DMS 273 treated with DMSO at 0.1 percent for 48 hours (cell line): ENCODE measurements at regions not wholly inside any gene's neighbourhood (a gene's known extent, or its start where the extent isn't known, plus 50 kb on each side); places are given as distances from the start of the nearest gene placed in this dataset.

ENCODE experiments used
- DNase-seq: peaks from one replicate; lab custom pipeline; 2025; lab: John Stamatoyannopoulos, UW

- no peak for DNase-seq
These were observed 487.8 kb downstream of the ENC1 start for GRCh38 chr5:74152625-74153254.

DNA sequence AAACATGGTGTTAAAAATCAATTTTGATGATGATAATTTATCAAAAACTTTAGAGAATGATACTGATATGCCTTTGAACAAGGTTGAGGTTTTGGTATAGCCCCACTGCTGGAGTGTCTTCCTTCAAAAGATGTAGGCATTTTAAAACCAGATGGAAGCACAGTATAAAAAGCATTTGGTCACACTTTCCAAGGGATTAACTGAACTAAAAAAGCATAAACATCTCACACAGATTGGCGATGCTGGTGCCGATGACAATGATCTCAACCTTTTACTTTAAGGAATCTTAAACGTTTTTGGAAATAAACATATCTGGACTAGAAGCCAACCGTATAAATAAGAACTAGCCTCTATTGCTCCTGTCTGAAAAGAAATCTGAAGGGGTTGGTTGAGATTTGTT is 488.4 kb downstream of the ENC1 start:
- no peak for DNase-seq

DNA sequence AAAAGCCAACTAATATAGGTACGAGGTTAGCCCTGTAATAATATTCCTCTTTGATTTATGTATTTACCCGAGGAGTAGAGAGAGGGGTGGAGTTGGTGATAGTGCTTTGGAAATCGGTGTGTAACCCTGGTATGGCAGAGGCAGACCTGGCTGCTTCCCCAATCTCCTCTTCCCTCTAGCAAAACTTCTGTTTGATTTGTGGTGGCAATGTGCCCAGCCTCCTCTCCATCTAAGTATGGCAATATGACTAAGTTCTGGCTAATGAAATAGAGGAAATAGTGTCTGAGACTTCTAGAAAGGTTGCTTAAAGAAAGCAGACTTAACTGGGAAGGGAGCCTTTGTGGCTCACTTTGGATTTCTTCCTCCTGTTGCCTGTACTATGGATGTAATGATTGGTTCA is 491.1 kb downstream of the ENC1 start:
- no peak for DNase-seq

GRCh38 chr5:74148321-74148720 is 492.2 kb downstream of the ENC1 start:
- DNase-seq = no peak

DNA sequence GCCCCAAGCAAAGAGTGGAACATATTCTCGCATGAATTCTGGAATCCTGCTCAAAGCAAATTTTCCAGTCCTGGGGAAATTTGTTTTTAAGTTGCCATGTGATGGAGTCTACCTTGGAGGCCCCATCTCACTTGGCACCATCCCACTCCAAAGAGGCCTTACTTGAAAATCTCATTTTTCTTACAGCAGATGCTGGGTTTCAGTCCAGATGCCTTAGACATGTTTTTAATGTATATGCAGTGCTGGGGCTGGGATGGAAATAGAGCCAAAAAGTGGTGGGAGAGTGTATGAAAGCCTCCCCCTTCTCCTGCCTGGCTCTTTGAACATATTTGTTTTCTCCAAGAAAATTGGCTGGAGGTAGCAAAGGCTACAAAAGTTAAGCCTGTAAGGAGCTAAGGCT is 493.7 kb downstream of the ENC1 start:
- peak; percentile 39 for DNase-seq

- DNase-seq = no peak
These were observed 494.6 kb downstream of the ENC1 start for GRCh38 chr5:74145951-74146350.

DNA sequence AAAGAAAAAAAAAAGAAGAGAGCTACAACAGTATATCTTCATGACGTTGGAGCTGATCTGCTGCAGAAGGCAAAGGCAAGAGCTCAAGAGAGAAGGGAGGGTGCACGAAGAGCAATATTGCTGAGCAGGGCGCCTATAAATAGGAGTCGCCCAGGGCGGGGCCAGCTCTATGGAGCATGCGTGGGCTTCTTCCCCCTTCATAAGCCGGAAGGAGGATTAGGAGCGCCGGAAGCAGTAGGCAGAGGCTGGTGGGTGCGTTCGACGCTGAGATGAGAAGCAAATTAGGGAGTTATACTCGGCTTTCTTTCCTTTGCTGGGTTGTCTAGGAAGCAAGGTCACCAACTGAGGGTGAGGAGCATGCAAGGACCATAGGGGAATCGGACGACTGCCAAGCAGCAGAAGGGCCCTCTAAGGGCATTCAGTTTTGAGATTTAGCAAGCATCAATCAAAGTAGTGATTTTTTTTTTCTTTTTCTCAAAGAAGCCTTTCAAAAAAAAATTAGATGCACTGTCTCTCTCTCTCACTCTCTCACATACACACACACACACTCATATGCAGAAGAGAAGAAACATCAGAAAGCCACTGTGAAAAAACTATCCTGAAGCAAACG is 496.7 kb downstream of the ENC1 start:
- DNase-seq = no peak

GRCh38 chr5:74143151-74143550 is 497.4 kb downstream of the ENC1 start:
- no peak for DNase-seq

- DNase-seq = no peak
These were observed 499.5 kb downstream of the ENC1 start for GRCh38 chr5:74141053-74141452.

GRCh38 chr5:74140409-74140808 is 500.1 kb downstream of the ENC1 start:
- DNase-seq = no peak

DNA sequence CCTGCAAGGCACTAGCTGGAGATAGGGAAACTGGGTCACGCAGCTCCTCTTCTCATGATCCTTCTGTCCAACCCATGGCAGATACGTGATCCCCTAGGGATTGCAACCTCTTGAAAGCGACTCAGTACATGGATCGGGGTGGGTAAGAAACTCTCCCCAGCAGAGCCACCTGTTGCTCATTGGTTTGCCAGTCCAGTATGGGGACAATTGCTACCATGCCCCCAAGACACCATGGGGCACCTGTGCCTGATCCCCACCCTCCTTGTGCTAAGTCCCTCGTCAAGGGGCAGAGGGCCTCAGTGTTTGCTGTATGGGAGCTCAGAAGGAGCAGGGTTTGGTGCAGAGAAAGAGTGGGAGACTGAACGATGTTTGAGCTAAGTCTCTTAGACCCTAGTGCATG is 500.9 kb downstream of the ENC1 start:
- no peak for DNase-seq

DNA sequence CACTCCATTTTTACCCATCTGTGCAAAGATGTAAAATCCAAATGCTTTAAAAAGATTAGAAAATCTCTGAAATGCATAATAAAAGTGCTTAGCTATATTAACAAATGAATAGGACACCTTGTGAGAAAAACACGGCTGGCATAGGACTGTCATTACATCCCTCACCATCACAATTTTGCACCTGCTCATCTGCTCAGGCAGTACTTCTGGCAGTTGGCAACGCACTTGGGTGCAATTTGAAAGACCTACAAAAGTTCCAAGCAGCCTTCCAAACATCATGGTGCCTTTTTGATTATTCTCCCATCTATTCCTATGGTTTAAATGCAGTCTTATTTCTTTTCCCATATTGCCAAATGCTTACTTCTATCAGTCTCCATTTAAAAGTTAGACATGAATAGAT is 501.8 kb downstream of the ENC1 start:
- no peak for DNase-seq

- DNase-seq = no peak
These were observed 504.2 kb downstream of the ENC1 start for GRCh38 chr5:74136276-74136825.

GRCh38 chr5:74135033-74135432 is 505.5 kb downstream of the ENC1 start:
- no peak for DNase-seq

- DNase-seq = no peak
These were observed 506.5 kb downstream of the ARHGEF28 start for GRCh38 chr5:74132485-74132884.

- DNase-seq = no peak
These were observed 505.3 kb downstream of the ARHGEF28 start for GRCh38 chr5:74131250-74131649.

DNA sequence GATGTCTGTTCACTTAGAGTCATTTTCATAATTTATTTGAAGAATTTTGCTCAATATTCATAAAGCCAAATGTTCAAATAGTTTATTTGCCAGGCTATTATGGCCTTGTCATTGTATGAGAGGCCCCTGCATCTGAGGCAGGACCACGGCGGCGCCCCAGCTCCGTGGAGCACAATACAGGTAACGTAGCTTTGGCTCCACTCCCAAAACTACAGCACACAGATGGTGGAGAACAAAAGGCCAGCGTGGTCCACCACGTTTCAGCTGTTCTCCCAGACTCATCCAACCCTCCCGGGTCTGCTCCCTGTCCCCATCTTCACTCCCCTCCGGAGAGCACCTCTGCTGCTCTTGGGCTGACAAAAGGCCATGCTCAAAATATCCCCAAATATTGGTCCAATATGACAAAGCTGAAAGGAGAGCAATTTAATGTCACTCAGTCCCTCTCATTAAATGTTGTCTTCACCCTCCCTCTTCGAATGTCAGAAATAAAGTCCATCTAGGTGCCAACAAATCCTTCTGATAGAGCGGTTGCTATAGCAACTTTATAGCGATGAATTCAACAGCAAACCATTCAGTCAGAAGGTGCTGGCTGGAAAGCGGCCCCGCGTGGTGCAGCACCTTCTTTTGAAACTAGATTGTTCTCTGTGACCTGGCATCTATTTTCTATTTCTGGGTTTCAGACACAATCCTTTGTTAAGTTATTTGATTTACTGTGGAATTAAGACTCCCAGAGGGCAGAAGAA is 504.3 kb downstream of the ARHGEF28 start:
- peak; percentile 77 for DNase-seq

- DNase-seq = peak; percentile 50
These were observed 501.7 kb downstream of the ARHGEF28 start for GRCh38 chr5:74127381-74128320.

- no peak for DNase-seq
These were observed 500.3 kb downstream of the ARHGEF28 start for GRCh38 chr5:74126294-74126693.

GRCh38 chr5:74124826-74125225 is 498.8 kb downstream of the ARHGEF28 start:
- DNase-seq = no peak

- no peak for DNase-seq
These were observed 497.9 kb downstream of the ARHGEF28 start for GRCh38 chr5:74123929-74124328.

DNA sequence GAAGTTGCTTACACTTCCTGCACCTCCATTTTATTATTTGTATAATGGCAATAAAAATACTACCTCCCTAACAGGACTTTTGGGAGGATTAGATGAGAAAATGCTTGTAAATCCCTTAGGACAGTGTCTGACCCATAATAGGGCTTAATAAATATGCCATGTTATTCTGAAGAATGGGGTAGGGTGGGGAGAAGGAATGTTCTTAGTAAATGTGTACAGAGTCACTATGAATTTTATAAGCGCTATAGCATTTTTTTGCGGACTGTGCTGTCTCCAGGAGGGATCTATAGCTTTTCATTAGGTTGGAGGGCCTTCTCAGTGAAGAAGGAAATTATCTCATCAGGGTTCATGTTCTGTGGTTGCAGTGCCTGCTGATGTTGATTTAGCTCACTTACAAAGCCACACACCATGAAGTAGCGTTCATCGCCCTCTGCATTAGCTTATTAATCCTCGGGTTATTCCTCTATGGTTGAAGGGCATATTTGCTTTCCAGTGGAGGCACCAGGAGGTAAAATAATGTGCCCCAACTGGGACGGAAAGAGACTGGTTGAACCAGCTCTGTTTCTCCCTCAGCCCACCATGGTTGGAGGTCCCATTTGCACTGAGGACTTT is 497.1 kb downstream of the ARHGEF28 start:
- no peak for DNase-seq
